ENCODE measurements at regions not wholly inside any gene's neighbourhood (a gene's known extent, or its start where the extent isn't known, plus 50 kb on each side); places are given as distances from the start of the nearest gene placed in this dataset.

- H3K27ac ChIP-seq: no peak overlapping the region
- TF ChIP-seq ZFX (IDR thresholded peaks at IDR 0.05) (no peak), CTCF (conservative IDR thresholded peaks at IDR 0.05) (no peak)
Measured at GRCh38 chr5:58056546-58056945, 403.3 kb downstream of the PLK2 start.

- H3K27ac ChIP-seq: no peak overlapping the region
- TF ChIP-seq CTCF (conservative IDR thresholded peaks at IDR 0.05): no peak
Measured at GRCh38 chr5:58054018-58054417, 405.9 kb downstream of the PLK2 start.

GRCh38 chr5:58048954-58049353 lies 410.9 kb downstream of the PLK2 start:
- H3K27ac ChIP-seq: no peak overlapping the region
- TF ChIP-seq CTCF (conservative IDR thresholded peaks at IDR 0.05) (no peak), ZFX (IDR thresholded peaks at IDR 0.05) (no peak)

GRCh38 chr5:58048185-58048925 lies 411.5 kb downstream of the PLK2 start:
- no peak overlapping the region for H3K27ac ChIP-seq
- TF ChIP-seq CTCF (conservative IDR thresholded peaks at IDR 0.05) (no peak), ZFX (IDR thresholded peaks at IDR 0.05) (no peak)

- H3K27ac ChIP-seq: no peak overlapping the region
- TF ChIP-seq ZFX (IDR thresholded peaks at IDR 0.05): no peak
- TF ChIP-seq CTCF (conservative IDR thresholded peaks at IDR 0.05): no peak
Measured at GRCh38 chr5:58046371-58046770, 413.5 kb downstream of the PLK2 start.

- no peak overlapping the region for H3K27ac ChIP-seq
- no peak for TF ChIP-seq ZFX (IDR thresholded peaks at IDR 0.05)
- no peak for TF ChIP-seq CTCF (conservative IDR thresholded peaks at IDR 0.05)
Measured at GRCh38 chr5:58044166-58044565, 415.7 kb downstream of the PLK2 start.

- H3K27ac ChIP-seq: no peak overlapping the region
- TF ChIP-seq CTCF (conservative IDR thresholded peaks at IDR 0.05) (no peak), ZFX (IDR thresholded peaks at IDR 0.05) (no peak)
Measured at GRCh38 chr5:58043032-58043945, 416.6 kb downstream of the PLK2 start.
